Sigmoid colon (tissue), 4 donors: ENCODE measurements at regions not wholly inside any gene's neighbourhood (a gene's known extent, or its start where the extent isn't known, plus 50 kb on each side); places are given as distances from the start of the nearest gene placed in this dataset.

ENCODE experiments used
- CTCF ChIP-seq, 4 experiments: fragments of 450-650 bp in 3 of 4; fragments of 200-600 bp in 1 of 4; IDR thresholded peaks; one replicate each; pipeline ENCODE4 v1.5.1; 2016 to 2019; ENCODE audit warnings: antibody characterized with exemption in 4 of 4, mild to moderate bottlenecking in 3 of 4, moderate library complexity in 2 of 4
- EP300 ChIP-seq, 4 donors: sonication (generic); formaldehyde crosslinking; IDR thresholded peaks; one replicate each; pipeline ENCODE4 v1.6.1; 2017; ENCODE audit warnings: antibody characterized with exemption in 4 of 4

- TF ChIP-seq EP300 (IDR thresholded peaks at IDR 0.05): no peak
- no peak for TF ChIP-seq CTCF (IDR thresholded peaks at IDR 0.05)
These were observed 55.3 kb upstream of the BCHE start for GRCh38 chr3:165892565-165892964.
